AG04450 (cell line): ENCODE measurements at regions not wholly inside any gene's neighbourhood (a gene's known extent, or its start where the extent isn't known, plus 50 kb on each side); places are given as distances from the start of the nearest gene placed in this dataset.
"Not testable (repeated sequence)": the region's sequence is repeated elsewhere in the genome, so short reads cannot be mapped to it uniquely, and the experiment has no call there.

ENCODE experiments used
- CTCF ChIA-PET: fragments of 300-600, 350-600 bp; formaldehyde crosslinking; extraction: SDS; loops from one replicate; lab custom pipeline; 2022; ENCODE audit warnings: antibody characterized with exemption, inconsistent platforms; lab: Charles Lee
- POLR2A ChIA-PET: fragments of 350-600 bp; formaldehyde crosslinking; extraction: SDS; loops from one replicate; lab custom pipeline; 2021; ENCODE audit warnings: antibody characterized with exemption, inconsistent platforms; lab: Yijun Ruan, JAX
- DNase-seq: peaks from one replicate; pipeline ENCODE4 v3.0.0-alpha.2; 2011; ENCODE audit warnings: low read depth, low spot score
- H3K27ac ChIP-seq: one replicate; pipeline ENCODE4 v1.5.1; 2012; ENCODE audit warnings: low read depth, low read length, control low read depth
- H3K27me3 ChIP-seq: one replicate; pipeline ENCODE4 v1.6.0; 2012; ENCODE audit warnings: low read length; ENCODE audit not compliant: control insufficient read depth, insufficient read depth
- H3K4me3 ChIP-seq: 2 replicates; pipeline ENCODE4 v1.5.1; 2011; ENCODE audit warnings: mild to moderate bottlenecking, low read depth, low read length, control low read depth
- H3K9me3 ChIP-seq: 2 replicates; pipeline ENCODE4 v1.5.1; 2012; ENCODE audit warnings: low read length; ENCODE audit not compliant: control insufficient read depth, insufficient read depth
- CTCF ChIP-seq: IDR thresholded peaks from 2 replicates; pipeline ENCODE4 v1.5.1; 2011; ENCODE audit warnings: low read depth, low read length, control low read depth, inconsistent platforms

- H3K27me3 ChIP-seq = no peaks in the 10 kb centered on the region
- ChIA-PET POLR2A (no interaction called here), CTCF (no interaction called here)
- no peak overlapping the region for H3K27ac ChIP-seq
- peaks cover 3% of the 10 kb centered on the region; the same call in 1 of the 2 replicates for H3K9me3 ChIP-seq
- DNase-seq = no peak
- H3K4me3 ChIP-seq = no peak overlapping the region
- no peak for TF ChIP-seq CTCF
These were observed 859.2 kb upstream of the PRKX start for GRCh38 chrX:4572691-4573090.

DNA sequence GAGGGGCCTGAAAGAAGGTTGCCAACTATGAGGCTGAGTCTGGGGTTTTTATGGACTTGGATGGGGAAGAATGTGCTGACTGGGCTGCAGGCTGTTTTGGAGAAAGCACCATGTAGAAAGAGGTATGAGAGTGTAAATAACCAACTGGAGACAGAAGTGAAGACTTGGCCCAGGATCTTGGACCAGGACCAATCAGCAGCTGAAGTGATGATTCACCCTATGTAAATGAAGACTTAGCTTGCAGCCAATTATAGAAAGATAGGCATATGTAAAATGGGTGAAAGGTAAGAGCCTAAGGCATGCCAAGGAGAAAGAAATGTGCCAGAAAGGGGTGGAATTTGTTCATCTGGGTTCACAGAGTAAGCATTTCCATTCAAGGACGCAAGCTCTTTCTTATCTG lies 856.7 kb upstream of the PRKX start:
- no peak overlapping the region for H3K4me3 ChIP-seq
- peaks cover 3% of the 10 kb centered on the region; the same call in 1 of the 2 replicates for H3K9me3 ChIP-seq
- ChIA-PET POLR2A (no interaction called here), CTCF (no interaction called here)
- no peaks in the 10 kb centered on the region for H3K27me3 ChIP-seq
- TF ChIP-seq CTCF = no peak
- DNase-seq = no peak
- no peak overlapping the region for H3K27ac ChIP-seq

DNA sequence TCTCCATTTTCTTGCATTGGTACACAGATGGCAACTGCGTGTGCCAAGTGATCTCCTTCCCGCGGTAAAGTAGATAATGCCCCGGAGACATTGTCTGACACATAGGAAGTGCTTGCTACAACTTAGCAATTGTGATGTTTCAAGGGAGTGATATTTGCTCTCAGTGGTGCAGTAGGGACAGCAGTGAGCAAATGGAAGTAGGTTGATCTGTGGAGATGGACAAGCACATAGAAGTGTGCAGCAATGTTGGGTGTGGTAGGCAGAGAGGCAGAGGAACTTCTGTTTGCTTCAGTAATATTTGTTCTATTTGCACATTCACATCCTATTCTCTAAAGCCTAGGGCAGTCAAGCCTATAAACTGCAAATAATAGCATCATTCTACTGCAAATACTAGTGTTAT lies 846.7 kb upstream of the PRKX start:
- ChIA-PET POLR2A (no interaction called here), CTCF (no interaction called here)
- Histone ChIP-seq H3K27me3 (no peaks in the 10 kb centered on the region), H3K9me3 (no peaks in the 10 kb centered on the region; the same call in 1 of the 2 replicates), H3K4me3 (no peak overlapping the region), H3K27ac (no peak overlapping the region)
- no peak for TF ChIP-seq CTCF
- DNase-seq = no peak

GRCh38 chrX:4550018-4550417 lies 836.6 kb upstream of the PRKX start:
- H3K4me3 ChIP-seq = no peak overlapping the region
- no peak for DNase-seq
- no peak overlapping the region for H3K27ac ChIP-seq
- TF ChIP-seq CTCF = no peak
- ChIA-PET CTCF (no interaction called here), POLR2A (no interaction called here)
- H3K9me3 ChIP-seq = no peaks in the 10 kb centered on the region; the same call in none of the 2 replicates
- H3K27me3 ChIP-seq = no peaks in the 10 kb centered on the region

DNA sequence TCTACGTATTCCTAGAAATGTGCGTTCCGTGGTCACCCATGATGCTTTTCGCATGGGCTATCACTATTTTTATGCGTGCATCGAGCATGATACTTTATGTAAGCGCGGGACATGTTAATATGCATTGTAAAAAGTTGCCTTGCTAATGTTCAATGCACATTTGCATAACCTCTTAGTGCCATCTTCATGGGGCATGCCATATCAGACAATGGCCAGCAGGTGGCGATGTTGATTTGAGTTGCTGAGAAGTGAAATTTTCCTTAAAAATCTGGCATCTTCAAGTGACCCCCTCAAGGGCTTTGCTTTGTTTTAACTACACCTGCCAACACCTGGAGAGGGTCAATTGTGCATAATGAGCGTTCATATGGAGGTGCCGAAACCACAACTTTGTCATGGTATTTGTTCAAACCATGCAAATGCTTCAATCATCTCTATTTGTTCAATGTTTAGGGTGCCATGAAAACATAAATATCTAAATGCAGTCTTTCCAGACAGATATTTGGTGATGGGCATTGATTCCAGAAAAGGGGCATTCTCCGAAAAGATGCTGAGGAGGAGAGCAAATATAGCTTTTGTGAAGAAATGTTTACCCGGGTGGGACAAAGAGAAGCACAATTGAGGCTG lies 833.9 kb upstream of the PRKX start:
- no peaks in the 10 kb centered on the region; the same call in none of the 2 replicates for H3K9me3 ChIP-seq
- H3K27ac ChIP-seq = no peak overlapping the region
- peak; percentile 48 for TF ChIP-seq CTCF
- H3K27me3 ChIP-seq = no peaks in the 10 kb centered on the region
- ChIA-PET CTCF (no interaction called here), POLR2A (no interaction called here)
- H3K4me3 ChIP-seq = no peak overlapping the region
- no peak for DNase-seq

DNA sequence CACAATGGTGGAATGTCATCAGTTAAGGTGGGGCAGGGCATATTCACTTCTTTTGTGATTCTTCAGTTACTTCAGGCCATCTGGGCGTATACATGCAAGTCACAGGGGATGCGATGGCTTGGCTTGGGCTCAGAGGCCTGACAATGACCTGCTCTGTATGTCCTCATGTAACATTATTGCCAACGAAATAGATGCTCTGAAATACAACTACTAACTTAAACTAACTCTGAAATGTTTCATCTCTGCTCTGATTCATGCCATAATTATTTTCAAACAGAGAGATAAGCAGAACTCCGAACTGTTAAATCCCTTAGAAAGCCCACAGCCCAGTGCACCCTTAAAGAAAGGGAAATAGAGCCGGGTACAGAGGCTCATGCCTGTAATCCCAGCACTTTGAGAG lies 832.7 kb upstream of the PRKX start:
- H3K9me3 ChIP-seq, H3K27ac ChIP-seq, H3K4me3 ChIP-seq, CTCF ChIA-PET, DNase-seq, H3K27me3 ChIP-seq, POLR2A ChIA-PET: not testable (repeated sequence)
